ENCODE measurements at regions not wholly inside any gene's neighbourhood (a gene's known extent, or its start where the extent isn't known, plus 50 kb on each side); places are given as distances from the start of the nearest gene placed in this dataset.
"Not testable (repeated sequence)": the region's sequence is repeated elsewhere in the genome, so short reads cannot be mapped to it uniquely, and the experiment has no call there.

- not testable (repeated sequence) for DNase-seq (ENCODE audit: low spot score)
Measured at GRCh38 chr16:10275214-10275996, 93.2 kb upstream of the GRIN2A start.

DNA sequence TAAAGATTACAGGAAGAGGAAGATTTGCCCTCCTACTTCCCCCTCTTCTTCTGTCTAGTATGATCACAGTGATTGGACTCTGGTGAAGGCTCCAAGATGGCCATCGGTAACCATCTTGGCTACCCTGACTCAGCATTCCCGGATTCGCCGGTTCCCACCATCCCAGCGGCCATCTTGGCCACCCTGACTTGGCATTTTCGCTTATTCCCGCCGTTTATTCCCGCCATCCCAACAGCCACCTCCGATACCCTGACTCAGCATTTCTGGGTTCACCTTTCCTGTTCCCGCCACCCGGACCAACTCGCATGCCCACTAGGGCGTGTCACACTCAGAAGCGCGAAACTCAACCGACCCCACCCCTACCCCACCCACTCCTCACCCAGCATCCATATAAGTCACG is 95.4 kb upstream of the GRIN2A start:
- DNase-seq (ENCODE audit: low spot score), result no peak

DNA sequence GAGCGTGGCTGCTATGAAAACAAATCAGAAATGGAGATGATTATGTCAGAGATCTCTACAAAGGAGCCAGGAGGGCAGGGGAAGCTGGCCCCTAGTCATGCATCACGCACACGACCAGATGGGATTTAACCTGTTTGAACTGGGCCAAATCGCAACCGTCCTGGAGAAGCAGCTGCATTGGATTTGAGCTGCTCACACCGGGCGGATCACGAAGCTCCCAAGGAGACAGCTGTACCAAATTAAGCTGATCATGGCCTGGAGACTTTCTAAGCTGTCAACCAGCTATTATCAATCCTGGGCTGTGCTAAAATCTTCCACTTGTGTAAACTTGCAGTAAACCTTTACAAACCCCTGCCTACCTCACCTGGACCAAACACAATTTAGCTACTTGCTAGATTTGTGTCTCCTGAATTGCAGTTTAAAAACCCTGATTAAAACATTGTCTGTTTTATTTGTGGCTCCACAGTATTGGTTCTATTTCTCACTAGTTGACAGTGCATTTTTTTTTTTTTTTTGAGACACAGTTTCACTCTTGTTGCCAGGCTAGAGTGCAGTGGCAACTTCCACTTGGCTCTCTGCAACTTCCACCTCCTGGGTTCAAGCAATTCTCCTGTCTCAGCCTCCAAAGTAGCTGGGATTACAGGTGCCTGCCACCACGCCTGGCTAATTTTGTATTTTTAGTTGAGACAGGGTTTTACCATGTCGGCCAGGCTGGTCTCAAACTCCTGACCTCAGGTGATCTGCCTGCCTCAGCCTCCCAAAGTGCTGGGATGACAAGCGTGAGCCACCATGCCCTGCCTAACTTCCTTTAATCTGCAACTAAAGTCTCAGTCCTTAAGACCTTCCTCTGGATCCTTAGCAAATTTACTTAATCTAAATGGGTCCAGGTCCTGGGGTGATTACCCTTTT is 98.3 kb upstream of the GRIN2A start:
- DNase-seq (ENCODE audit: low spot score), result no peak

DNA sequence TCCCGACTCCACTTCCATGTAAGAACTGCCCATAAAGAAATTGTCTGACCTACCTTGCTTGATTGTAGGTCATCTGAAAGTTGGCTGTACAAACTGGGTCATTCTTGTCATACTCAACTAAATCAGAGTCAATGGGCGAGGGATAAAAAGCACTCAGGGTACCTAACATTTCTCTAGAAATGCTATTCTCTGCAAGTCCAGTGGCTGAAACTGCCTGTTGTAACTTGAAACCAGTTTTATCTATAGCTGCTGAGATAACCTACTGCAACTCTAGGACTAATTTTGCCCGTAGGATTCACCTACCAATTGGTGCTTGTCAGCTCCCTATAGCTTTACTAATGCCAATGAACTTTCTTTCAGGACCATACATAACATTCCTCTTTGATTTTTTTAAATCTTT is 100.1 kb upstream of the GRIN2A start:
- no peak for DNase-seq (ENCODE audit: low spot score)

DNA sequence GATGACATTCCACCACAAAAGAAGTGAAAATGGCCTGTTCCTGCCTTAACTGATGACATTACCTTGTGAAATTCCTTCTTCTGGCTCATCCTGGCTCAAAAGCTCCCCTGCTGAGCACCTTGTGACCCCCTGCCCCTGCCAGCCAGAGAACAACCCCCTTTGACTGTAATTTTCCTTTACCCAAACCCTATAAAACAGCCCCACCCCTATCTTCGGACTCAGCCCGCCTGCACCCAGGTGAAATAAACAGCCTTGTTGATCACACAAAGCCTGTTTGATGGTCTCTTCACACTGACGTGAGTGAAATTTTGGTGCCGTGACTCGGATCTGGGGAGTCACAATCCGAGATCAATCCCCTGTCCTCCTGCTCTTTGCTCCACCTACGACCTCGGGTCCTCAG is 101.0 kb upstream of the GRIN2A start:
- not testable (repeated sequence) for DNase-seq (ENCODE audit: low spot score)

DNA sequence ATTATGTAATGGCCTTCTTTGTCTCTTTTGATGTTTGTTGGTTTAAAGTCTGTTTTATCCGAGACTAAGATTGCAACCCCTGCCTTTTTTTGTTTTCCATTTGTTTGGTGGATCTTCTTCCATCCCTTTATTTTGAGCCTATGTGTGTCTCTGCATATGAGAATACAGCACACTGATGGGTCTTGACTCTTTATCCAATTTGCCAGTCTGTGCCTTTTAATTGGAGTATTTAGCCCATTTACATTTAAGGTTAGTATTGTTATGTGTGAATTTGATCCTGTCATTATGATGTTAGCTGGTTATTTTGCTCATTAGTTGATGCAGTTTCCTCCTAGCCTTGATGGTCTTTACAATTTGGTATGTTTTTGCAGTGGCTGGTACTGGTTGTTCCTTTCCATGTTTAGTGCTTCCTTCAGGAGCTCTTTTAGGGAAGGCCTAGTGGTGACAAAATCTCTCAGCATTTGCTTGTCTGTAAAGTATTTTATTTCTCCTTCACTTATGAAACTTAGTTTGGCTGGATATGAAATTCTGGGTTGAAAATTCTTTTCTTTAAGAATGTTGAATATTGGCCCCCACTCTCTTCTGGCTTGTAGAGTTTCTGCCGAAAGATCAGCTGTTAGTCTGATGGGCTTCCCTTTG is 95.3 kb upstream of the ATF7IP2 start:
- DNase-seq (ENCODE audit: low spot score), result not testable (repeated sequence)

DNA sequence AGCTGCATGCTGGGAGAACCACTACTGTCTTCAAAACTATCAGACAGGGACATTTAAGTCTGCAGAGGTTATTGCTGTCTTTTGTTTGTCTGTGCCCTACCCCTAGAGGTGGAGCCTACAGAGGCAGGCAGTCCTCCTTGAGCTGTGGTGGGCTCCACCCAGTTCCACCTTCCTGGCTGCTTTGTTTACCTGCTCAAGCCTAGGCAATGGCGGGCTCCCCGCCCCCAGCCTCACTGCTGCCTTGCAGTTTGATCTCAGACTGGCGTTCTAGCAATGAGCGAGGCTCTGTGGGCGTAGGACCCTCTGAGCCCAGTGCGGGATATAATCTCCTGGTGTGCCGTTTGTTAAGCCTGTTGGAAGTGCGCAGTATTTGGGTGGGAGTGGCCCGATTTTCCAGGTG is 93.7 kb upstream of the ATF7IP2 start:
- DNase-seq (ENCODE audit: low spot score), result not testable (repeated sequence)

- DNase-seq (ENCODE audit: low spot score), result not testable (repeated sequence)
Measured at GRCh38 chr16:10292976-10293375, 92.9 kb upstream of the ATF7IP2 start.

DNA sequence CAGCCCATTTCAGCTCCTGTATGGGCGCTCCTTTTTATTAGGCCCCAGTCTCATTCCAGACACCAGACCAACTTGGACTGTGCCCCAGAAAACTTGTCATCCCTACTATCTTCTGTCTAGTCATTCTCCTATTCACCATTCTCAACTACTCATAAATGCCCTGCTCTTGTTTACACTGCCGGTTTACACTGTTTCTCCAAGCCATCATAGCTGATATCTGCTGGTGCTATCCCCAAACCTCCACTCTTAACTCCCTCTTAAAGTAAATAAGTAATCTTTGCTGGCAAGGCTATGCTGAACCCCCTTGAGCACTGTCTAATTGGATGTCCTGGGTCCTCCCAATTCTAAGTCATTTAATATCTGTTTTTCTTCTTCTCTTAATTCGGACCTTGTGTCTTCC is 91.7 kb upstream of the ATF7IP2 start:
- DNase-seq (ENCODE audit: low spot score), result not testable (repeated sequence)

DNA sequence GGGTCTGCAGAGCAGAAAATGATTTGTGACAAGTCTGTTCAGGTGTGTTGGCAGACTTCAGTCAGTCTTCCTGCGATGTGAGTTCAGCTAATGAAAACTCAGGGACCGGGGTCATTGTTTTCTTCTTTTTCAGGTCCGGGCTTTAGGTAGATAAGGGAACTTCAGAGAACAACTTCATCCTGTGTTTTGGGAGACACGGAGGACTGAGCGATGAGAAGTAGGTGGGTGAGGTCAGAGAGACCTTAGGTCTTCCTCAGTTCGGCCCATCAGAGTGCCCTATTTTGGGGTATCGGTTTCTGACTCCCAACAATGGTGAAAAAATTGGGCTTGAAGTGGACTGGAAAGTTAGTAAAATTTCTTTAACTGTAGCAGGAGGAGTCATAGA is 88.9 kb upstream of the ATF7IP2 start:
- no peak for DNase-seq (ENCODE audit: low spot score)

GRCh38 chr16:10297341-10298006 is 88.4 kb upstream of the ATF7IP2 start:
- DNase-seq (ENCODE audit: low spot score), result peak; percentile 87

DNA sequence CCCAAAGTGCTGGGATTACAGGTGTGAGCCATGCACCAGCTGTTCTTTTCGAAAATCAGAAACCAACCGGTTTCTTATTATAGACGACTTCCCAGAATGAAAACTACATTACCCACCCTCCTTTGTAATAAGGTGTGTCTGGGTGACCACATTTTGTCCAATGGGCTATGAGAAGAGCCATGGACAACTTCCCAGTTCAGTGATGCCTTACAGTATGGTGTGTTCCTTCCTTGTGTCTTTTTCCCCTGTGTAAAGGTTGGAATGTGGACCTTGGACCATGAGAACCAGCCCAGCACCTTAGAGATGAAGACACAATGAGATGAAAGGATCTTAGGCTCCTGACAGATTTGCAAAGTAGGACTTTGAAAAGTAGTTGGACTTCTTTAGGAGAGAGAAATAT is 85.0 kb upstream of the ATF7IP2 start:
- DNase-seq (ENCODE audit: low spot score), result no peak

DNA sequence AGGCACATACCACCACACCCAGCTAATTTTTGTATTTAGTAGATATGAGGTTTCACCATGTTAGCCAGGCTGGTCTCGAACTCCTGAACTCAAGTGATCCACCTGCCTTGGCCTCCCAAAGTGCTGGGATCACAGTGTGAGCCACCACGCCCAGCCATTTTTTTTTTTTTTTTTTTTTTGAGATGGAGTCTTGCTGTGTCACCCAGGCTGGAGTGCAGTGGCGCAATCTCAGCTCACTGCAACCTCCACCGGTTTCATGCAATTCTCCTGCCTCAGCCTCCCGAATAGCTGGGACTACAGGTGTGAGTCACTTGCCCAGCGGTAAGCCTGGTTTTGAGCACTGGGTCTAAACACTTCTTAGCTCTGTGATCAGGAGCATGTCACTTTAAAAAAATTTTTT is 84.3 kb upstream of the ATF7IP2 start:
- DNase-seq (ENCODE audit: low spot score), result not testable (repeated sequence)

- no peak for DNase-seq (ENCODE audit: low spot score)
Measured at GRCh38 chr16:10305912-10306311, 79.9 kb upstream of the ATF7IP2 start.

GRCh38 chr16:10308305-10309193 is 77.3 kb upstream of the ATF7IP2 start:
- DNase-seq (ENCODE audit: low spot score), result no peak

DNA sequence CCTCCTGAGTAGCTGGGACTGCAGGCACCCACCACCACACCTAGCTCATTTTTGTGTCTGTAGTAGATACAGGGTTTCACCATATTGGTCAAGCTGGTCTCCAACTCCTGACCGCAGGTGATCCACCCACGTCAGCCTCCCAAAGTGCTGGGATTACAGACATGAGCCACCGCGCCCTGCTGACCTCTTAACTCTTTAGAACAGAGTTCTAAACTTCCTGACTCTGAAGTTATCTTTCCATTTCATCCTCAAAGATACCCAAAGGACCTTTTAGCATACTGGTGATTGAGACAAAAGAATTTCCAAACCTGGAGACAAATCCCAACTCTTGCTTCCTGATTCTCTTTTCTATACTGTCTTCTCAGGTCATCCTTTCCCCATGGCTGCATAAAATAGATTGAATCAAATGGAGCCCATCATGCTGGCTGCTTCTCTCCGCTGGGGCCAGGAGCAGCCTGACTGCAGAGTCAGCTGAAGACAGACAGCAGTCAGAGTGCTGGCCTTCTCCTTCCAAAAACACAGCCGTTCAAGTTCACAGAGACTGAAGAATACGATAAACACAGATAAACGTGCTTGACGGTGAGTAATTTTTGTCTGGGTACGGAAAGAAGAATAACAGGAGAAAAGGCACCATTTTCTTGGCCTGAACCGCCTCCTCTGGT is 76.5 kb upstream of the ATF7IP2 start:
- DNase-seq (ENCODE audit: low spot score), result no peak

DNA sequence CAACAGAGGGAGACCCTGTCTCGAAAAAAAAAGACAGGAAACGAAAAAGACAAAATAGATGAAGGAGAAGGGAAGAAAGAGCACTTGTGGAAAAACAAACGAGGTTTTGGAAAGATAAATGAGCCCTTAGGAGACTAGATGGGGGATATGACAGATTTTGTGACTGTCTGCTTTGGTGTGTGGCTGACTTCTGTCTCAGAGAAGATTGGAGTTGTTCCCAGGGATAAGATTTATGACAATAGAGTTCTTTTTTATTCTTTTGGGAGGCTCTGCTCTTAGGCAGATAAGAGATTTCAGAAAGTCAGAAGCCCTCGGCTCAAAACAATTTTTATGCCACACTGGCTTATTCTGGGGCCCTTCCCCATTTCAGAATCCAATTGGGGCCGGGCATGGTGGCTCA is 73.9 kb upstream of the ATF7IP2 start:
- DNase-seq (ENCODE audit: low spot score), result no peak

- DNase-seq (ENCODE audit: low spot score), result peak; percentile 40
Measured at GRCh38 chr16:10312784-10313724, 72.8 kb upstream of the ATF7IP2 start.

DNA sequence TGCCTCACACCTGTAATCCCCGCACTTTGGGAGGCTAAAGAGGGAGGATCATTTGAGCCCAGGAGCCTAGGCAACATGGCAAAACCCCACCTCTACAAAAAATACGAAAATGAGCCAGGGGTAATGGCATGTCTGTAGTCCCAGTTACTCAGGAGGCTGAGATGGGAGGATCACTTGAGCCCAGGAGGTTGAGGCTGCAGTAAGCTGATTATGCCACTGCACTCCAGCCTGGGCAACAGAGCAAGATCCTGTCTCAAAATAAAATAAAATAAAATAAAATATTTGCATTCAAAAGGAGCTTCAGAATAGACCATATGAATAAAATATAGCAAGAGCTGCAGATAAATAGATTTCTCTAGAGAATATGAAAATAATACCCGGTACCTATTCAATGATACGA is 71.5 kb upstream of the ATF7IP2 start:
- no peak for DNase-seq (ENCODE audit: low spot score)
